D721Med (cell line): ENCODE measurements at regions not wholly inside any gene's neighbourhood (a gene's known extent, or its start where the extent isn't known, plus 50 kb on each side); places are given as distances from the start of the nearest gene placed in this dataset.

Experiments used
- DNase-seq: peaks from one replicate; pipeline ENCODE4 v3.0.0; 2011; ENCODE audit warnings: low spot score; ENCODE audit not compliant: insufficient read length
- FAIRE-seq: peaks from 2 replicates; lab custom pipeline; 2011; peaks lifted over from hg19 to GRCh38; lab: Jason Lieb, UNC
- TF ChIP-seq, protein P1 (sequence below): IDR thresholded peaks from 2 replicates; pipeline ENCODE4 v1.5.1; 2012; ENCODE audit warnings: mild to moderate bottlenecking, control low read depth; ENCODE audit not compliant: insufficient read depth; ENCODE audit errors: missing control alignments

DNA sequence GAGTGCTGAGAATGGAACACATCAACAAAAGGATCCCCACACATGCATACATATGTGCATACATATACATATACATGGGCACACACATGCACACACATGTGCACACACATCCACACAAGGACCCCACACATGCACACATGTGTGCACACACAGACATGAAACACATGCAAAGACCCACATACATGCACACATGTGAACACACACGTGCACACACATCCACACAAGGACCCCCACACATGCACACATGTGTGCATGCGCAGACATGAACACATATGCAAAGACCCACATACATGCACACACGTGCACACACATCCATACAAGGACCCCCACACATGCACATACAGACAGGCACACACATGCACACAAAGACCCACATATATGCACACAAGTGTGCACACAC, 104.4 kb upstream of the ADARB2 start:
- no peak for FAIRE-seq
- TF ChIP-seq, protein P1, sequence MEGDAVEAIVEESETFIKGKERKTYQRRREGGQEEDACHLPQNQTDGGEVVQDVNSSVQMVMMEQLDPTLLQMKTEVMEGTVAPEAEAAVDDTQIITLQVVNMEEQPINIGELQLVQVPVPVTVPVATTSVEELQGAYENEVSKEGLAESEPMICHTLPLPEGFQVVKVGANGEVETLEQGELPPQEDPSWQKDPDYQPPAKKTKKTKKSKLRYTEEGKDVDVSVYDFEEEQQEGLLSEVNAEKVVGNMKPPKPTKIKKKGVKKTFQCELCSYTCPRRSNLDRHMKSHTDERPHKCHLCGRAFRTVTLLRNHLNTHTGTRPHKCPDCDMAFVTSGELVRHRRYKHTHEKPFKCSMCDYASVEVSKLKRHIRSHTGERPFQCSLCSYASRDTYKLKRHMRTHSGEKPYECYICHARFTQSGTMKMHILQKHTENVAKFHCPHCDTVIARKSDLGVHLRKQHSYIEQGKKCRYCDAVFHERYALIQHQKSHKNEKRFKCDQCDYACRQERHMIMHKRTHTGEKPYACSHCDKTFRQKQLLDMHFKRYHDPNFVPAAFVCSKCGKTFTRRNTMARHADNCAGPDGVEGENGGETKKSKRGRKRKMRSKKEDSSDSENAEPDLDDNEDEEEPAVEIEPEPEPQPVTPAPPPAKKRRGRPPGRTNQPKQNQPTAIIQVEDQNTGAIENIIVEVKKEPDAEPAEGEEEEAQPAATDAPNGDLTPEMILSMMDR: no peak

DNA sequence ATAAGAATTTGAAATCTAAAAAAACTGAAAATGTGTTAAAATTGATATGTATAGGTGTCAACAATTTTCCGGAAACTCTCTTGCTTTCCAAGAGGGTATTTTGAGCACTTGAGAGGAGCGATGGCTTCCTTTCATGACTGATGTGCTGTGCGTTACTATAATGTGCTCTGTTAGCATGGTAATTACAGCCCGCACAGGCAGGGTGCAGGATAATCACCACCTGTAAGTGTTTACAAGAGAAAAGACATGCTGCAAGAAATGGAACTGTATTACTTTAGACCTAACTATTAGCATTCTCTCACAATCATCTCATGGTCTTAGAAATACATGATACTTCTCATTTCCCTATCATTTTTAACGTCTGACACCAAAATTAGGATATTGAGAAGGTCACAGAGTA, 92.4 kb upstream of the ADARB2 start:
- TF ChIP-seq, protein P1: no peak
- FAIRE-seq (no peak), DNase-seq (no peak)

More for the DNA sequence above, 104.4 kb upstream of the ADARB2 start:
- no peak for DNase-seq

DNA sequence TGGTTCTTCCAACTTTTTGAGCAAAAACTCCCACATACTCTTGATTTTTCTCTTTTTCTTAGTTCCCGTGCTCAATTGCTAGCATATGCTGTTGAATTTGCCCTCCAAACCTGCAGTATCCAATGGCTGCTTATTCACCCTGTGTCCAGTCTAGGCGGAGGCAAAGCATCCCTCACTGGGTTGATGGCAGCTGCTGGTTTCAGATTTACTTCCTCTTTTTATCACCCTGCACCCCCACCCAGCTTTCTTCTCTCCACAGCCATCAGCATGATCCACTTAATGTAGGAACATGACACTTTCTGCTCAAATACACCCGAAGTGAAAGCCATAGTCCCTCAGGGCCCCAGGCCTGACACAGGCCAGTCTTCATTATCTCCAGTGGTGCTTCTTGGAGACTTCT, 87.6 kb upstream of the ADARB2 start:
- DNase-seq (no peak), FAIRE-seq (no peak)
- TF ChIP-seq, protein P1: no peak

DNA sequence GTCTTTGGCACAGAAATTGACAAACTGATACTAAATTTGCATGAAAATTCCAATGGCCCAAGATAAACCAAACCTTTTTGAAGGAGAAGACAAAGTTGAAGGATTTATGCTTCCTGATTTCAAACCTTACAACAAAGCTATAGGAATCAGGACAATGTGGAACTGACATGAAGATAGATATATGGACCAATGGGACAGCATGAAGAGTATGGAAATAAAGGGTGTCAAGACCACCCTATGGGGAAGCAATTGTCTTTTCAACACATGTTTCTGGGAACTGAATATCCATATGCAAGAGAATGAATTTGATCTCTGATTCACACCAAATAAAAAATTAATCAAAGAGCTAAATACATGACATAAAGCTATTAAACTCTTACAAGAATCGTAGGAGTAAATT, 77.2 kb upstream of the ADARB2 start:
- TF ChIP-seq, protein P1: no peak
- no peak for FAIRE-seq
- DNase-seq: no peak

DNA sequence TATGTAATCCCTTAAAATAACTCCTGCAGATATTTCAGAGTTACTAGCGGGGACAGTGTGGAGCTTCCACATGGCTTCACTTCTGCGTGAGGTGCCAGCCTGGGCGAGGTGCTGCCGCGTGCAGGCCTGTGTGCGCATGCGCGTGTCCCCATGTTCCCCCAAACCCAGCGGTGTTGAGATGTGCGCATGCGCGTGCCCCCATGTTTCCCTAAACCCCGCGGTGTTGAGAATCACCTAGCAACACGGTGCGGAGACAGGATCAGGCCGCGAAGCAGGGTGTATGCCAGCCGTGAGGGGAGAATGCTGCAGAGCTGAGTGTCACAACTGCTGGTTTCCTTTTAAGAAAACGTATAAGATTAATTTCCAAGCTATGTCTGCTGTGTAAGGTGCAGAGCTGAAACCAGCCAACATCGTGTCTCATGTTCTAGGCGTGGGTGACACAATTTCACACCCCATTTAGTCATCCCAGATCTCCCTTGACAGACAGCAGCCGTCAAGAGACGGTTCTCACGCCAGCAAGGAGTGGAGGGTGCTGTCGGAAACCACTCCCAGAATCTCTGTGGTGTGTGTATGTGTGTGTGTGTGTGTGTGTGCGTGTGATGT, 71.9 kb upstream of the ADARB2 start:
- DNase-seq (no peak), FAIRE-seq (no peak)
- TF ChIP-seq, protein P1: no peak

DNA sequence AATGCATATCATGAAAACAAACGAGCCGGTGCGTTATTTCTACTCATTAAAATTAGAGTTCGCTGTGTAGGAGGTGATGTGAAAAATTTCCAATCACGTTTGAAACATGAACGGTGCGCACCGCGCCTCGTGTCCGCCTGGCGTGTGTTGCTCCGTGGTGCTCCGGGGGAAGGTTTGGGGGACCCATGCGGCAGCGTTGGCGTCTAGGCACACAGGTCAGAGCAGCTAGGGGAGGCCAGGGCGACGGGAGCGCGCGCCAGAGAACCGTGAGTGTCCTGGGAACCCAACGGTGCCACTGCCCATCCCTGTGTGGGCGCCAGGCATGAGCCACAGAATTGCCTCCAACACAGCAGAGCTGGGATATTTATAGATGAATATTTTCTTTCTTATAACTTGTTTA, 70.6 kb upstream of the ADARB2 start:
- DNase-seq: no peak
- TF ChIP-seq, protein P1: no peak
- no peak for FAIRE-seq

DNA sequence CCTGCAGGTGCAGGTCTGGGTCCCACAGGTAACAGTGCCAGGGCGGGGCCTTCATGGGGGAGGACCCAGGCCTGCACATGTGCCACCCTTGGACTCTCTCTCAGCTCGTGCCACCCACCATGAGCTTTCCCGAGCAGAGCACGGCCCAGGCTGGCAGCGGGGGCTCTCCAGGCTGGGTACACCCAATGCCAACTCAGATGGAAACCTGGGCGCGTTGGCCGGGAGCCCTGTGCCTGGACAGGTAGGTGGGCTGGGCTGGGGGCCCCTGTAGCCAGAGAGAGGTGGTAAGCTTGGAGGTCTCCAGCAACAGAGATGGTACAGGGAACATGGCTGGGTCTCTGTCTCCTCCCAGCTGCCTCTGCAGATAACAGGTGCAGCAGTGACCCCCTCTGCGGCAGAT, 69.9 kb upstream of the ADARB2 start:
- TF ChIP-seq, protein P1: no peak
- DNase-seq: no peak
- no peak for FAIRE-seq
